Heart right ventricle (tissue), 16 donors: ENCODE measurements at regions not wholly inside any gene's neighbourhood (a gene's known extent, or its start where the extent isn't known, plus 50 kb on each side); places are given as distances from the start of the nearest gene placed in this dataset.

Source experiments
- ATAC-seq, 8 donors: fragments of 200-7000 bp; cut with Tn5 transposase; one replicate each; pipeline ENCODE4 v1.9.1; 2020; ENCODE audit warnings: mild to moderate bottlenecking in 8 of 8, moderate library complexity in 8 of 8, moderate number of reproducible peaks in 1 of 8
- DNase-seq, 2 donors: peaks; one replicate each; pipeline ENCODE4 v3.0.0-alpha.2; 2020
- H3K27ac ChIP-seq, 10 donors: fragments of 200-600 bp; sonication (generic) in 2 of 10; one replicate each; pipeline versions ENCODE4 v1.5.0 to v1.8.0; 2020 to 2022; ENCODE audit warnings: mild to moderate bottlenecking in 3 of 10
- H3K27me3 ChIP-seq, 7 donors: fragments of 200-600 bp; one replicate each; pipeline ENCODE4 v1.8.0; 2021 to 2022; ENCODE audit warnings: mild to moderate bottlenecking in 2 of 7
- H3K36me3 ChIP-seq, 9 donors: fragments of 200-600 bp; sonication (generic) in 1 of 9; one replicate each; pipeline versions ENCODE4 v1.5.0 to v1.8.0; 2020 to 2022; ENCODE audit warnings: mild to moderate bottlenecking in 2 of 9
- H3K4me1 ChIP-seq, 9 donors: fragments of 200-600 bp; sonication (generic) in 1 of 9; one replicate each; pipeline versions ENCODE4 v1.5.0 to v1.8.0; 2020 to 2022; ENCODE audit warnings: mild to moderate bottlenecking in 4 of 9
- H3K4me3 ChIP-seq, 10 donors: fragments of 200-600 bp; sonication (generic) in 2 of 10; one replicate each; pipeline versions ENCODE4 v1.5.0 to v1.8.0; 2020 to 2022; ENCODE audit warnings: mild to moderate bottlenecking in 7 of 10, moderate library complexity in 2 of 10
- H3K9me3 ChIP-seq, 11 donors: fragments of 200-600 bp in 10 of 11; sonication (generic) in 2 of 11; one replicate each; pipeline versions ENCODE4 v1.5.0 to v1.8.0; 2013 to 2022; ENCODE audit warnings: mild to moderate bottlenecking in 2 of 11, control low read depth in 1 of 11, moderate library complexity in 1 of 11
- CTCF ChIP-seq, 9 donors: fragments of 200-600 bp; sonication (generic) in 2 of 9; IDR thresholded peaks; one replicate each; pipeline versions ENCODE4 v1.5.0 to v1.8.0; 2021 to 2022; ENCODE audit warnings: antibody characterized with exemption in 9 of 9, mild to moderate bottlenecking in 5 of 9, moderate library complexity in 1 of 9
- WGBS, 2 donors: extraction: QIAGEN DNeasy Blood & Tissue Kit; methylation state at CpG; one replicate each; pipeline ENCODE4 v1.1.7; 2013; ENCODE audit warnings: inconsistent platforms in 1 of 2; 5-methylcytosine and 5-hydroxymethylcytosine counted together
- intact Hi-C, 10 donors: fragments of 100-400 bp; cut with DNase I; formaldehyde crosslinking; loops; one replicate each; pipeline versions ENCODE4 v1.11.1 to v1.14.2; 2022
- donor health status: Arrhythmogenic right ventricular cardiomyopathy.
- donor health status: ischemic (EF 13 %, LVEDD 7.1; RV severe dilation, severe dysfunction).
- donor health status: healthy with polysubstance abuse.
- donor health status: DM: no; HTN: yes; CAD: no.
- donor health status: DM: no; HTN: no; CAD: no.
- donor health status: ischemic (EF 25% LVEDD 6.9; RV normal size, moderate dysfunction).
- donor health status: ischemic (EF 25% LVEDD 5.7; RV mildly dilated, moderate dysfunction).
- donor health status: healthy.
- donor health status: DM: yes; HTN: yes; CAD: no.
- donor health status: Ischemic cardiomyopathy.
- donor health status: ischemic (EF 35%, LVEDD 5.7; RV mildly dilated, moderate dysfunction).
- donor health status: nonischemic (EF 11% LVEDD 7.7; RV severe dilation, severe dysfunction).
- donor health status: DM: yes; HTN: yes; CAD: no.
- donor health status: PGD.
- donor health status: ischemic (EF 29% LVEDD 5.4; RV normal size, mild dysfunction).
- donor health status: nonischemic (EF 23%, LVEDD 6.1; RV moderate dilation, normal function).

GRCh38 chr18:4582431-4583335 lies 127.6 kb upstream of the DLGAP1 start:
- Histone ChIP-seq H3K27ac (no peak overlapping the region), H3K4me1 (no peaks in the 10 kb centered on the region), H3K4me3 (no peak overlapping the region), H3K27me3 (no peaks in the 10 kb centered on the region), H3K9me3 (peaks cover 0 to 39% (median 2%) of the 10 kb centered on the region in 11 donors), H3K36me3 (no peaks in the 10 kb centered on the region)
- DNase-seq (no peak), ATAC-seq (no peak)
- no peak for TF ChIP-seq CTCF (IDR thresholded peaks at IDR 0.05)
- intact Hi-C loops = no loop called here
- 70 to 72% methylated on average over 3 of the region's 3 CpGs for WGBS, 2 donors

- Histone ChIP-seq H3K4me1 (no peaks in the 10 kb centered on the region), H3K27ac (no peak overlapping the region), H3K4me3 (no peak overlapping the region), H3K9me3 (peaks cover 0 to 46% (median 6%) of the 10 kb centered on the region in 11 donors), H3K36me3 (no peaks in the 10 kb centered on the region), H3K27me3 (no peaks in the 10 kb centered on the region)
- 74 to 85% methylated on average over 2 of the region's 2 CpGs for WGBS, 2 donors
- DNase-seq = no peak
- intact Hi-C loops = no loop called here
- ATAC-seq = no peak
- TF ChIP-seq CTCF (IDR thresholded peaks at IDR 0.05) = no peak
These were observed 126.9 kb upstream of the DLGAP1 start for GRCh38 chr18:4581966-4582365.

GRCh38 chr18:4578449-4578848 lies 123.3 kb upstream of the DLGAP1 start:
- Histone ChIP-seq H3K4me3 (no peak overlapping the region), H3K4me1 (no peaks in the 10 kb centered on the region), H3K27me3 (no peaks in the 10 kb centered on the region), H3K36me3 (no peaks in the 10 kb centered on the region), H3K27ac (no peak overlapping the region), H3K9me3 (peaks cover 0 to 66% (median 12%) of the 10 kb centered on the region in 11 donors)
- WGBS, 2 donors = 77 to 81% methylated on average over 5 of the region's 5 CpGs
- no peak for TF ChIP-seq CTCF (IDR thresholded peaks at IDR 0.05)
- no peak for ATAC-seq
- no peak for DNase-seq
- intact Hi-C loops = no loop called here

- no peak for ATAC-seq
- WGBS, 2 donors = 47 to 84% methylated on average over 3 of the region's 3 CpGs
- DNase-seq = no peak
- Histone ChIP-seq H3K9me3 (peaks cover 0 to 77% (median 13%) of the 10 kb centered on the region in 11 donors), H3K4me3 (no peak overlapping the region), H3K36me3 (no peaks in the 10 kb centered on the region), H3K27me3 (no peaks in the 10 kb centered on the region), H3K4me1 (no peaks in the 10 kb centered on the region), H3K27ac (no peak overlapping the region)
- intact Hi-C loops = no loop called here
- TF ChIP-seq CTCF (IDR thresholded peaks at IDR 0.05) = no peak
These were observed 118.6 kb upstream of the DLGAP1 start for GRCh38 chr18:4573735-4574134.
